ENCODE measurements at regions not wholly inside any gene's neighbourhood (a gene's known extent, or its start where the extent isn't known, plus 50 kb on each side); places are given as distances from the start of the nearest gene placed in this dataset.

GRCh38 chr18:79615091-79615490 lies 64.5 kb upstream of the CTDP1 start:
- no peak overlapping the region for H3K4me3 Mint-ChIP-seq (ENCODE audit: unreplicated experiment)
- peaks cover 5% of the 10 kb centered on the region for H3K27me3 Mint-ChIP-seq (ENCODE audit: unreplicated experiment)
- no peak for TF ChIP-seq CTCF (IDR thresholded peaks at IDR 0.05)

GRCh38 chr18:79615586-79615985 lies 64.0 kb upstream of the CTDP1 start:
- no peak for TF ChIP-seq CTCF (IDR thresholded peaks at IDR 0.05)
- Mint-ChIP-seq H3K9me3 (ENCODE audit: unreplicated experiment) (no peaks in the 10 kb centered on the region), H3K27me3 (ENCODE audit: unreplicated experiment) (peaks cover 5% of the 10 kb centered on the region), H3K4me3 (ENCODE audit: unreplicated experiment) (no peak overlapping the region), H3K27ac (ENCODE audit: unreplicated experiment) (no peak overlapping the region), H3K4me1 (ENCODE audit: unreplicated experiment) (peaks cover 5% of the 10 kb centered on the region), H3K36me3 (ENCODE audit: unreplicated experiment) (no peaks in the 10 kb centered on the region)
- no peak for DNase-seq (ENCODE audit: extremely low spot score, unreplicated experiment)

More at GRCh38 chr18:79615091-79615490, 64.5 kb upstream of the CTDP1 start:
- no peak overlapping the region for H3K27ac Mint-ChIP-seq (ENCODE audit: unreplicated experiment)
- H3K36me3 Mint-ChIP-seq (ENCODE audit: unreplicated experiment): no peaks in the 10 kb centered on the region
- no peaks in the 10 kb centered on the region for H3K9me3 Mint-ChIP-seq (ENCODE audit: unreplicated experiment)
- no peak for DNase-seq (ENCODE audit: extremely low spot score, unreplicated experiment)
- H3K4me1 Mint-ChIP-seq (ENCODE audit: unreplicated experiment): peaks cover 5% of the 10 kb centered on the region

GRCh38 chr18:79616651-79617510 lies 62.7 kb upstream of the CTDP1 start:
- Mint-ChIP-seq H3K4me3 (ENCODE audit: unreplicated experiment) (no peak overlapping the region), H3K27ac (ENCODE audit: unreplicated experiment) (no peak overlapping the region), H3K27me3 (ENCODE audit: unreplicated experiment) (peaks cover 5% of the 10 kb centered on the region), H3K4me1 (ENCODE audit: unreplicated experiment) (no peaks in the 10 kb centered on the region), H3K9me3 (ENCODE audit: unreplicated experiment) (no peaks in the 10 kb centered on the region), H3K36me3 (ENCODE audit: unreplicated experiment) (no peaks in the 10 kb centered on the region)
- no peak for DNase-seq (ENCODE audit: extremely low spot score, unreplicated experiment)
- TF ChIP-seq CTCF (IDR thresholded peaks at IDR 0.05): no peak

DNA sequence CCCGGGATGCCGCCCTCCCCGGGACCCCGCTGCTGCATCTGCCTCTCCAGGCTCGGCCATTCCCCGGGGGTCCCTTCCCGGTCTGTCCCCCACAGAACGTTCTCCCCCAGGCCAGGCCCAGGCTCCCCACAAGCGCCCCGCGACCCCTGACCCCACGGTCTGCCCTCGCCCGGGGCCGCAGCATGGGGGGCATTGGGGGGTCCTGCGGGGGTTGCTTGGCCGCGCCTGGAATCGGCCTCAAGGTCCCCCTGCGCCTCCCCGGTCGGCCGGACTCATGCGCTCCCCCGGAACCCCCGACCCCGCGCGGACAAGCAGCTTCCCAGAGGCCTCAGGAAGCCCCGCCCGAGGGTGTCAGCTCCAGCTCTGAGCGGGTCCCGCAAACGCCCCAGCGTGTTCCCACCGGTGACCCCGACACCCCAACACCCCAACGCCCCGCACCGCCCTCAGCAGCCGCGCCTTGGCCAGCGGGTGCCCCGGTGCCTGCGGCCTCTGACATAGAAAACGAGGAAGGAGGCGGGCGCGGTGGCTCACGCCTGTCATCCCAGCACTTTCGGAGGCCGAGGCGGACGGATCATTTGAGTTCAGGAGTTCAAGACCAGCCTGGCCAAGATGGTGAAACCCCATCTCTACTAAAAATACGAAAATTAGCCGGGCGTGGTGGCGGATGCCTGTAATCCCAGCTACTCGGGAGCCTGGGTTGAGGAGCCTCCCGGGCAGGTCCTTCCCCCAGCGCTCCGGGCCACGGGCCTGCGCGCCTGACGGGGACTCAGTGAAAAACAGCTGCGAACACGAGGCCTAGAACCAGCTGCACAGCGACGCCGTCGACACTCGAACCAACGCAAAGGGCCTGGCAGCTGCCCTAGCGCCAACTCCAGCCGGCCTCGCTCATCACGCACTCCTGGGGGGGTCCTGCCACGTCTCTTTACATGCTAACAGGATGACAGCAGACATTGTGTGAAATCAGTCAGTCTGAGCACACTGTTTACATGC lies 61.8 kb upstream of the CTDP1 start:
- DNase-seq (ENCODE audit: extremely low spot score, unreplicated experiment): no peak
- Mint-ChIP-seq H3K27me3 (ENCODE audit: unreplicated experiment) (peaks cover 11% of the 10 kb centered on the region), H3K4me3 (ENCODE audit: unreplicated experiment) (no peak overlapping the region)

More for the DNA sequence above, 61.8 kb upstream of the CTDP1 start:
- no peak for TF ChIP-seq CTCF (IDR thresholded peaks at IDR 0.05)
- no peaks in the 10 kb centered on the region for H3K4me1 Mint-ChIP-seq (ENCODE audit: unreplicated experiment)
- H3K36me3 Mint-ChIP-seq (ENCODE audit: unreplicated experiment): no peaks in the 10 kb centered on the region
- H3K27ac Mint-ChIP-seq (ENCODE audit: unreplicated experiment): no peak overlapping the region
- H3K9me3 Mint-ChIP-seq (ENCODE audit: unreplicated experiment): no peaks in the 10 kb centered on the region

Data from osteocyte (in vitro differentiated cells).